Skeletal muscle satellite cell (primary cell): ENCODE measurements at regions not wholly inside any gene's neighbourhood (a gene's known extent, or its start where the extent isn't known, plus 50 kb on each side); places are given as distances from the start of the nearest gene placed in this dataset.

Experiments used
- H3K27me3 ChIP-seq: 2 replicates; pipeline ENCODE4 v1.7.0; 2013; ENCODE audit warnings: low read length; ENCODE audit not compliant: control insufficient read depth, insufficient read depth
- H3K36me3 ChIP-seq: 2 replicates; pipeline ENCODE4 v1.7.0; 2013; ENCODE audit warnings: mild to moderate bottlenecking, control low read depth, low read length; ENCODE audit not compliant: insufficient read depth
- H3K4me1 ChIP-seq: 2 replicates; pipeline ENCODE4 v1.7.0; 2013; ENCODE audit warnings: low read length; ENCODE audit not compliant: control insufficient read depth, insufficient read depth
- H3K4me2 ChIP-seq: 2 replicates; pipeline ENCODE4 v1.7.0; 2013; ENCODE audit warnings: mild to moderate bottlenecking, low read length
- H3K4me3 ChIP-seq: 2 replicates; pipeline ENCODE4 v1.7.0; 2013; ENCODE audit warnings: low read length
- H3K9ac ChIP-seq: 2 replicates; pipeline ENCODE4 v1.7.0; 2013; ENCODE audit warnings: mild to moderate bottlenecking, low read depth, low read length, moderate library complexity
- H3K9me3 ChIP-seq: replicated peaks from 2 replicates; pipeline ENCODE4 v1.7.0; 2013; ENCODE audit warnings: mild to moderate bottlenecking, control low read depth, low read length

- Histone ChIP-seq H3K36me3 (peaks cover 5% of the 10 kb centered on the region), H3K4me3 (no peak overlapping the region), H3K27me3 (no peaks in the 10 kb centered on the region), H3K9ac (no peak overlapping the region), H3K4me1 (peaks cover 60% of the 10 kb centered on the region), H3K9me3 (no peaks in the 10 kb centered on the region), H3K4me2 (no peak overlapping the region)
Measured at GRCh38 chr5:93154535-93154934, 426.5 kb downstream of the NR2F1-AS1 start.

- H3K9me3 ChIP-seq, result no peaks in the 10 kb centered on the region
- H3K4me3 ChIP-seq, result no peak overlapping the region
- H3K27me3 ChIP-seq, result no peaks in the 10 kb centered on the region
- H3K36me3 ChIP-seq, result peaks cover 5% of the 10 kb centered on the region
- H3K4me2 ChIP-seq, result no peak overlapping the region
- peaks cover 52% of the 10 kb centered on the region for H3K4me1 ChIP-seq
- no peak overlapping the region for H3K9ac ChIP-seq
Measured at GRCh38 chr5:93153461-93153860, 427.6 kb downstream of the NR2F1-AS1 start.

GRCh38 chr5:93151896-93152295, 429.1 kb downstream of the NR2F1-AS1 start:
- Histone ChIP-seq H3K4me2 (peak overlapping the region; percentile 66), H3K36me3 (peaks cover 5% of the 10 kb centered on the region), H3K9me3 (no peaks in the 10 kb centered on the region), H3K4me3 (peak overlapping the region; percentile 44), H3K4me1 (peaks cover 49% of the 10 kb centered on the region), H3K9ac (peak overlapping the region; percentile 67), H3K27me3 (no peaks in the 10 kb centered on the region)

- no peaks in the 10 kb centered on the region for H3K36me3 ChIP-seq
- peaks cover 56% of the 10 kb centered on the region for H3K4me1 ChIP-seq
- peak overlapping the region; percentile 67 for H3K9ac ChIP-seq
- no peaks in the 10 kb centered on the region for H3K9me3 ChIP-seq
- peak overlapping the region; percentile 66 for H3K4me2 ChIP-seq
- H3K27me3 ChIP-seq, result no peaks in the 10 kb centered on the region
- peak overlapping the region; percentile 13 for H3K4me3 ChIP-seq
Measured at GRCh38 chr5:93151121-93151520, 429.9 kb downstream of the NR2F1-AS1 start.

GRCh38 chr5:93150311-93151012, 430.6 kb downstream of the NR2F1-AS1 start:
- H3K4me2 ChIP-seq, result peak overlapping the region; percentile 56
- peak overlapping the region; percentile 67 for H3K9ac ChIP-seq
- H3K9me3 ChIP-seq, result no peaks in the 10 kb centered on the region
- no peaks in the 10 kb centered on the region for H3K27me3 ChIP-seq
- peaks cover 61% of the 10 kb centered on the region for H3K4me1 ChIP-seq
- peak overlapping the region; percentile 13 for H3K4me3 ChIP-seq
- H3K36me3 ChIP-seq, result no peaks in the 10 kb centered on the region

- Histone ChIP-seq H3K36me3 (no peaks in the 10 kb centered on the region), H3K27me3 (no peaks in the 10 kb centered on the region), H3K4me2 (peak overlapping the region; percentile 37), H3K4me1 (peaks cover 38% of the 10 kb centered on the region), H3K9me3 (no peaks in the 10 kb centered on the region), H3K9ac (peak overlapping the region; percentile 66), H3K4me3 (no peak overlapping the region)
Measured at GRCh38 chr5:93145767-93146166, 435.3 kb downstream of the NR2F1-AS1 start.

GRCh38 chr5:93145019-93145418, 436.0 kb downstream of the NR2F1-AS1 start:
- Histone ChIP-seq H3K36me3 (no peaks in the 10 kb centered on the region), H3K4me1 (peaks cover 31% of the 10 kb centered on the region), H3K9me3 (no peaks in the 10 kb centered on the region), H3K27me3 (no peaks in the 10 kb centered on the region), H3K4me3 (peak overlapping the region; percentile 5), H3K9ac (peak overlapping the region; percentile 66), H3K4me2 (peak overlapping the region; percentile 37)

- H3K4me2 ChIP-seq, result peak overlapping the region; percentile 16
- H3K4me1 ChIP-seq, result peaks cover 26% of the 10 kb centered on the region
- H3K36me3 ChIP-seq, result no peaks in the 10 kb centered on the region
- H3K9ac ChIP-seq, result peak overlapping the region; percentile 14
- H3K9me3 ChIP-seq, result no peaks in the 10 kb centered on the region
- no peak overlapping the region for H3K4me3 ChIP-seq
- H3K27me3 ChIP-seq, result no peaks in the 10 kb centered on the region
Measured at GRCh38 chr5:93141969-93142368, 439.1 kb downstream of the NR2F1-AS1 start.

GRCh38 chr5:93130624-93131490, 450.2 kb downstream of the NR2F1-AS1 start:
- Histone ChIP-seq H3K4me2 (no peak overlapping the region), H3K4me1 (peaks cover 13% of the 10 kb centered on the region), H3K36me3 (peaks cover 5% of the 10 kb centered on the region), H3K27me3 (no peaks in the 10 kb centered on the region), H3K9me3 (no peaks in the 10 kb centered on the region), H3K9ac (no peak overlapping the region), H3K4me3 (no peak overlapping the region)

- Histone ChIP-seq H3K4me2 (no peak overlapping the region), H3K27me3 (no peaks in the 10 kb centered on the region), H3K36me3 (peaks cover 5% of the 10 kb centered on the region), H3K4me1 (peaks cover 13% of the 10 kb centered on the region), H3K4me3 (no peak overlapping the region), H3K9ac (peak overlapping the region; percentile 21), H3K9me3 (no peaks in the 10 kb centered on the region)
Measured at GRCh38 chr5:93126634-93127033, 454.4 kb downstream of the NR2F1-AS1 start.

GRCh38 chr5:93123127-93123526, 457.9 kb downstream of the NR2F1-AS1 start:
- no peak overlapping the region for H3K4me3 ChIP-seq
- no peak overlapping the region for H3K4me2 ChIP-seq
- H3K27me3 ChIP-seq, result no peaks in the 10 kb centered on the region
- H3K9ac ChIP-seq, result no peak overlapping the region
- no peaks in the 10 kb centered on the region for H3K36me3 ChIP-seq
- peaks cover 18% of the 10 kb centered on the region for H3K4me1 ChIP-seq
- no peaks in the 10 kb centered on the region for H3K9me3 ChIP-seq
